ENCODE measurements at regions not wholly inside any gene's neighbourhood (a gene's known extent, or its start where the extent isn't known, plus 50 kb on each side); places are given as distances from the start of the nearest gene placed in this dataset.
"Not testable (repeated sequence)": the region's sequence is repeated elsewhere in the genome, so short reads cannot be mapped to it uniquely, and the experiment has no call there.

DNA sequence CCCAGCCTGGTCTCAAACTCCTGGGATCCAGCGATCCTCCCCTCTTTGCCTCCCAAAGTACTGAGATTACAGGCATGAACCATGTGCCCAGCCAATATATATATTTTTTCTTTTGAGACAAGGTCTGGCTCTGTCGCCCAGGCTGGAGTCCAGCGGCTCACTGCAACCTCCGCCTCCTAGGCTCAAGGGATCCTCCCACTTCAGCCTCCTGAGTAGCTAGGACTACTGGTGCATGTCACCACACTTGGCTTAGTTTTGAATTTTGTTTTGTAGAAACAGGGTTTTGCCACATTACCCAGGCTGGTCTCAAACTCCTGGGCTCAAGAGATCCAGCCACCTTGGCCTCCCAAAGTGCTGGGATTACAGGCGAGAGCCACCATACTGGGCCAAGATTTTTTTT is 78.5 kb upstream of the ACBD5 start:
- TF ChIP-seq, protein P1, sequence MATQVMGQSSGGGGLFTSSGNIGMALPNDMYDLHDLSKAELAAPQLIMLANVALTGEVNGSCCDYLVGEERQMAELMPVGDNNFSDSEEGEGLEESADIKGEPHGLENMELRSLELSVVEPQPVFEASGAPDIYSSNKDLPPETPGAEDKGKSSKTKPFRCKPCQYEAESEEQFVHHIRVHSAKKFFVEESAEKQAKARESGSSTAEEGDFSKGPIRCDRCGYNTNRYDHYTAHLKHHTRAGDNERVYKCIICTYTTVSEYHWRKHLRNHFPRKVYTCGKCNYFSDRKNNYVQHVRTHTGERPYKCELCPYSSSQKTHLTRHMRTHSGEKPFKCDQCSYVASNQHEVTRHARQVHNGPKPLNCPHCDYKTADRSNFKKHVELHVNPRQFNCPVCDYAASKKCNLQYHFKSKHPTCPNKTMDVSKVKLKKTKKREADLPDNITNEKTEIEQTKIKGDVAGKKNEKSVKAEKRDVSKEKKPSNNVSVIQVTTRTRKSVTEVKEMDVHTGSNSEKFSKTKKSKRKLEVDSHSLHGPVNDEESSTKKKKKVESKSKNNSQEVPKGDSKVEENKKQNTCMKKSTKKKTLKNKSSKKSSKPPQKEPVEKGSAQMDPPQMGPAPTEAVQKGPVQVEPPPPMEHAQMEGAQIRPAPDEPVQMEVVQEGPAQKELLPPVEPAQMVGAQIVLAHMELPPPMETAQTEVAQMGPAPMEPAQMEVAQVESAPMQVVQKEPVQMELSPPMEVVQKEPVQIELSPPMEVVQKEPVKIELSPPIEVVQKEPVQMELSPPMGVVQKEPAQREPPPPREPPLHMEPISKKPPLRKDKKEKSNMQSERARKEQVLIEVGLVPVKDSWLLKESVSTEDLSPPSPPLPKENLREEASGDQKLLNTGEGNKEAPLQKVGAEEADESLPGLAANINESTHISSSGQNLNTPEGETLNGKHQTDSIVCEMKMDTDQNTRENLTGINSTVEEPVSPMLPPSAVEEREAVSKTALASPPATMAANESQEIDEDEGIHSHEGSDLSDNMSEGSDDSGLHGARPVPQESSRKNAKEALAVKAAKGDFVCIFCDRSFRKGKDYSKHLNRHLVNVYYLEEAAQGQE (tag by site-specific recombination; IDR thresholded peaks at IDR 0.05), result not testable (repeated sequence)
- TF ChIP-seq ZSCAN18 (tag by site-specific recombination; IDR thresholded peaks at IDR 0.05); ZNF202 (tag by site-specific recombination; IDR thresholded peaks at IDR 0.05; ENCODE audit: borderline replicate concordance): not testable (repeated sequence)
- TF ChIP-seq, protein P2, sequence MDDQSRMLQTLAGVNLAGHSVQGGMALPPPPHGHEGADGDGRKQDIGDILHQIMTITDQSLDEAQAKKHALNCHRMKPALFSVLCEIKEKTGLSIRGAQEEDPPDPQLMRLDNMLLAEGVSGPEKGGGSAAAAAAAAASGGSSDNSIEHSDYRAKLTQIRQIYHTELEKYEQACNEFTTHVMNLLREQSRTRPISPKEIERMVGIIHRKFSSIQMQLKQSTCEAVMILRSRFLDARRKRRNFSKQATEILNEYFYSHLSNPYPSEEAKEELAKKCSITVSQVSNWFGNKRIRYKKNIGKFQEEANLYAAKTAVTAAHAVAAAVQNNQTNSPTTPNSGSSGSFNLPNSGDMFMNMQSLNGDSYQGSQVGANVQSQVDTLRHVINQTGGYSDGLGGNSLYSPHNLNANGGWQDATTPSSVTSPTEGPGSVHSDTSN (CRISPR knock-in tag; IDR thresholded peaks at IDR 0.05), result not testable (repeated sequence)
- TF ChIP-seq, protein P3, sequence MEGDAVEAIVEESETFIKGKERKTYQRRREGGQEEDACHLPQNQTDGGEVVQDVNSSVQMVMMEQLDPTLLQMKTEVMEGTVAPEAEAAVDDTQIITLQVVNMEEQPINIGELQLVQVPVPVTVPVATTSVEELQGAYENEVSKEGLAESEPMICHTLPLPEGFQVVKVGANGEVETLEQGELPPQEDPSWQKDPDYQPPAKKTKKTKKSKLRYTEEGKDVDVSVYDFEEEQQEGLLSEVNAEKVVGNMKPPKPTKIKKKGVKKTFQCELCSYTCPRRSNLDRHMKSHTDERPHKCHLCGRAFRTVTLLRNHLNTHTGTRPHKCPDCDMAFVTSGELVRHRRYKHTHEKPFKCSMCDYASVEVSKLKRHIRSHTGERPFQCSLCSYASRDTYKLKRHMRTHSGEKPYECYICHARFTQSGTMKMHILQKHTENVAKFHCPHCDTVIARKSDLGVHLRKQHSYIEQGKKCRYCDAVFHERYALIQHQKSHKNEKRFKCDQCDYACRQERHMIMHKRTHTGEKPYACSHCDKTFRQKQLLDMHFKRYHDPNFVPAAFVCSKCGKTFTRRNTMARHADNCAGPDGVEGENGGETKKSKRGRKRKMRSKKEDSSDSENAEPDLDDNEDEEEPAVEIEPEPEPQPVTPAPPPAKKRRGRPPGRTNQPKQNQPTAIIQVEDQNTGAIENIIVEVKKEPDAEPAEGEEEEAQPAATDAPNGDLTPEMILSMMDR (tag by site-specific recombination; IDR thresholded peaks at IDR 0.05), result not testable (repeated sequence)

Data from HEK293 (cell line).